ENCODE measurements at regions not wholly inside any gene's neighbourhood (a gene's known extent, or its start where the extent isn't known, plus 50 kb on each side); places are given as distances from the start of the nearest gene placed in this dataset.
"Not testable (repeated sequence)": the region's sequence is repeated elsewhere in the genome, so short reads cannot be mapped to it uniquely, and the experiment has no call there.

DNA sequence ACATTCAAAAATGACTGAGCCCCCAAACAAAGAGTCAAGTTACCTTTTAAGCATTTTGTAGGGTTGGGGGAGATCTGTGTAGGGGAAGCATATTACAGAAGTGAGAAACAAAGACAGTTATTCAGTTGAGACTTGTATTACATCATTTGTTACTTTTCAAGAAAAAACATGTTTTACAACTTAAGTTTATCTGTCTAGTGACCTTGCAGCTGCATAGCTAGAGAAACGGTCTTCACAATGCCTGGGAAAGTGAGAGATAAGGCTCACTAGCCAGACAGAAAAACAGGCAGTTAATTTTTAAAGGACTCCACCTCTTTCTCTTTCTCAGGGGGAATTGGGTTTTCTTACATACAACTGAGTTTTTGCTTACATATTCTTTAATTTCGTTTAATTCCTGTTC is 105.1 kb downstream of the ALG10 start:
- not testable (repeated sequence) for TF ChIP-seq CTCF, POLR2A (IDR thresholded peaks at IDR 0.05)

Data from testis (tissue), 2 donors.